ENCODE measurements at regions not wholly inside any gene's neighbourhood (a gene's known extent, or its start where the extent isn't known, plus 50 kb on each side); places are given as distances from the start of the nearest gene placed in this dataset.

DNA sequence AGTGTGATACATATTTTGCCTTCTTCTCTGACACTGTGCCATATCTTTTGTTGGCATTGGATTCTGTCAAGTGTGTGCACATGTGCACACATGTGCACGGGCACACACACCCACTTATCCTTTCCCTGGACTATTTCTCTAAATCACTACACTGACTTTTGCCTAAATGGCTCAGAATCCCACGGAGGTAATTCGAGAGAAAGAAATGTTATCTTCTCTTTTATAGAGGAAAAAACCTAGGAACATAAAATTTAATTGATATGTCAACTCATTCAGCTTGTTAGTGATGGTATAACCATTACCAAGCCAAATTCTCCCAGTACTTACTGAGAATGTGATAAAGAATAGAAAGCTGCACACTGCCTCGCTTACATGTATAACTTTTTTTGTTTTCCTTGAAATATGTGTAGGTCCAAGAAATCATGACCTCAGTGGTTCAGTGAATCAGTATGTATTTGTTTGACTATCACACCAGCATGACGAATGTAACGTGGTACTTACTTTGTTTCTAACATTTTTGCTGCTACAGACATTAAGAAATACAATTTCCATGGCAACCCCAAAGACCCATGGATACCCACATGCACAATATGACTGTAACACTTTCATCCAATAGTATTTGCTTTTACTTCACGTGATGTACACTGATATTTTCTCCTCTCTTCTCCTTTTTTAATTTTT is 163.0 kb downstream of the PCDH7 start:
- TF ChIP-seq, protein P1, sequence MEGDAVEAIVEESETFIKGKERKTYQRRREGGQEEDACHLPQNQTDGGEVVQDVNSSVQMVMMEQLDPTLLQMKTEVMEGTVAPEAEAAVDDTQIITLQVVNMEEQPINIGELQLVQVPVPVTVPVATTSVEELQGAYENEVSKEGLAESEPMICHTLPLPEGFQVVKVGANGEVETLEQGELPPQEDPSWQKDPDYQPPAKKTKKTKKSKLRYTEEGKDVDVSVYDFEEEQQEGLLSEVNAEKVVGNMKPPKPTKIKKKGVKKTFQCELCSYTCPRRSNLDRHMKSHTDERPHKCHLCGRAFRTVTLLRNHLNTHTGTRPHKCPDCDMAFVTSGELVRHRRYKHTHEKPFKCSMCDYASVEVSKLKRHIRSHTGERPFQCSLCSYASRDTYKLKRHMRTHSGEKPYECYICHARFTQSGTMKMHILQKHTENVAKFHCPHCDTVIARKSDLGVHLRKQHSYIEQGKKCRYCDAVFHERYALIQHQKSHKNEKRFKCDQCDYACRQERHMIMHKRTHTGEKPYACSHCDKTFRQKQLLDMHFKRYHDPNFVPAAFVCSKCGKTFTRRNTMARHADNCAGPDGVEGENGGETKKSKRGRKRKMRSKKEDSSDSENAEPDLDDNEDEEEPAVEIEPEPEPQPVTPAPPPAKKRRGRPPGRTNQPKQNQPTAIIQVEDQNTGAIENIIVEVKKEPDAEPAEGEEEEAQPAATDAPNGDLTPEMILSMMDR (IDR thresholded peaks at IDR 0.05): no peak
- TF ChIP-seq POLR2A (IDR thresholded peaks at IDR 0.05): no peak
